Prostate gland (tissue), 2 donors: ENCODE measurements at regions not wholly inside any gene's neighbourhood (a gene's known extent, or its start where the extent isn't known, plus 50 kb on each side); places are given as distances from the start of the nearest gene placed in this dataset.
"Not testable (repeated sequence)": the region's sequence is repeated elsewhere in the genome, so short reads cannot be mapped to it uniquely, and the experiment has no call there.

Experiments used
- DNase-seq: peaks from one replicate; pipeline ENCODE4 v3.0.0-alpha.2; 2019; ENCODE audit warnings: low spot score
- H3K27ac ChIP-seq, 2 donors: fragments of 200-600 bp; sonication (generic); 2 replicates each; pipeline ENCODE4 v1.5.1; 2017 to 2019
- H3K27me3 ChIP-seq: fragments of 200-600 bp; sonication (generic); replicated peaks from 2 replicates; pipeline ENCODE4 v1.5.1; 2019; ENCODE audit not compliant: insufficient read depth
- H3K36me3 ChIP-seq, 2 donors: fragments of 200-600 bp; sonication (generic); 1 replicate in 1 of 2; 2 replicates in 1 of 2; pipeline versions ENCODE4 v1.5.1 to v1.8.1; 2017 to 2019
- H3K4me1 ChIP-seq: fragments of 200-600 bp; sonication (generic); replicated peaks from 2 replicates; pipeline ENCODE4 v1.5.1; 2019
- H3K4me3 ChIP-seq, 2 donors: fragments of 200-600 bp; sonication (generic); 2 replicates each; pipeline ENCODE4 v1.5.1; 2017 to 2019
- H3K9me3 ChIP-seq: fragments of 200-600 bp; sonication (generic); 2 replicates; pipeline ENCODE4 v1.5.1; 2017
- CTCF ChIP-seq, 4 experiments: fragments of 200-600 bp in 2 of 4; fragments of 450-650 bp in 2 of 4; sonication (generic) in 2 of 4; IDR thresholded peaks; 1 replicate in 3 of 4; 2 replicates in 1 of 4; pipeline ENCODE4 v1.5.1; 2016 to 2019; ENCODE audit warnings: antibody characterized with exemption in 4 of 4, mild to moderate bottlenecking in 2 of 4, moderate library complexity in 2 of 4
- POLR2A ChIP-seq: fragments of 450-650 bp; IDR thresholded peaks from one replicate; pipeline ENCODE4 v1.6.1; 2016; ENCODE audit warnings: antibody characterized with exemption, mild to moderate bottlenecking
- POLR2AphosphoS5 ChIP-seq: sonication (generic); formaldehyde crosslinking; IDR thresholded peaks from one replicate; pipeline ENCODE4 v1.6.1; 2017; ENCODE audit warnings: antibody characterized with exemption
- WGBS: methylation state at CpG from one replicate; pipeline ENCODE4 v1.1.5; 2018; 5-methylcytosine and 5-hydroxymethylcytosine counted together
- intact Hi-C: fragments of 100-400 bp; cut with DNase I; formaldehyde crosslinking; loops from one replicate; pipeline ENCODE4 v1.14.2; 2022

- Histone ChIP-seq H3K4me3 (no peak overlapping the region), H3K36me3 (no peaks in the 10 kb centered on the region), H3K27me3 (no peaks in the 10 kb centered on the region), H3K4me1 (no peaks in the 10 kb centered on the region), H3K9me3 (no peaks in the 10 kb centered on the region), H3K27ac (no peak overlapping the region)
- no peak for DNase-seq
- TF ChIP-seq CTCF (IDR thresholded peaks at IDR 0.05) (no peak), POLR2A (no peak), POLR2AphosphoS5 (no peak)
- WGBS, result 63% methylated on average over 3 of the region's 3 CpGs
- intact Hi-C loops, result no loop called here
Measured at GRCh38 chr13:104943331-104943730, 1592.1 kb downstream of the EFNB2 start.

GRCh38 chr13:104937881-104938280, 1597.6 kb downstream of the EFNB2 start:
- Histone ChIP-seq H3K27ac (no peak overlapping the region), H3K4me3 (no peak overlapping the region), H3K36me3 (no peaks in the 10 kb centered on the region), H3K27me3 (no peaks in the 10 kb centered on the region), H3K9me3 (no peaks in the 10 kb centered on the region), H3K4me1 (no peaks in the 10 kb centered on the region)
- intact Hi-C loops, result no loop called here
- no peak for DNase-seq
- WGBS, result 81% methylated on average over 7 of the region's 7 CpGs
- TF ChIP-seq POLR2AphosphoS5 (no peak), POLR2A (no peak), CTCF (IDR thresholded peaks at IDR 0.05) (no peak)

DNA sequence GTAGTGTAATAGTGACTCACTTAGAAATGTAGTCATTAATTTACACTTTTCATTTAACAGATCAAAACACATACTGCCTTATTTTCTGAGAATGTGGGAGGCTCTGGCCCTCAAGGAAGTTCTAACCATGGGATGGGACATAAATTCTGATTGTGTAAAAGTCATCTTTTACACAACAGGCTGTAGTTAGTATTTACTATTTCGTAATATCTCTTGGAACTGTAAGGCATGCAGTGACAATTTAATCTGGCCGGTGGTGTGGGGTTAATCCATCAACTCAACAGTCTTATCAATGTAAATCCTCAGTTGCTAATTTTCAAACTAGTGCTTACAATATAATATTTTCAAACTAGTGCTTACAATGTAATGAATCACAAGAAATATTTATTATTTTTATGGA, 1599.2 kb downstream of the EFNB2 start:
- intact Hi-C loops, result no loop called here
- H3K9me3 ChIP-seq, result no peaks in the 10 kb centered on the region
- no peak overlapping the region for H3K4me3 ChIP-seq
- H3K36me3 ChIP-seq, result no peaks in the 10 kb centered on the region
- TF ChIP-seq POLR2AphosphoS5 (no peak), CTCF (IDR thresholded peaks at IDR 0.05) (no peak), POLR2A (no peak)
- H3K4me1 ChIP-seq, result no peaks in the 10 kb centered on the region
- H3K27ac ChIP-seq, result no peak overlapping the region
- no peaks in the 10 kb centered on the region for H3K27me3 ChIP-seq
- DNase-seq, result no peak
- WGBS, result 75% methylated on average over 2 of the region's 2 CpGs

- DNase-seq, H3K4me3 ChIP-seq, H3K9me3 ChIP-seq, H3K27ac ChIP-seq, H3K4me1 ChIP-seq, H3K27me3 ChIP-seq, H3K36me3 ChIP-seq, intact Hi-C loops: not testable (repeated sequence)
- 88% methylated on average over 1 of the region's 1 CpG for WGBS
Measured at GRCh38 chr13:104920513-104920912, 1614.9 kb downstream of the EFNB2 start.

DNA sequence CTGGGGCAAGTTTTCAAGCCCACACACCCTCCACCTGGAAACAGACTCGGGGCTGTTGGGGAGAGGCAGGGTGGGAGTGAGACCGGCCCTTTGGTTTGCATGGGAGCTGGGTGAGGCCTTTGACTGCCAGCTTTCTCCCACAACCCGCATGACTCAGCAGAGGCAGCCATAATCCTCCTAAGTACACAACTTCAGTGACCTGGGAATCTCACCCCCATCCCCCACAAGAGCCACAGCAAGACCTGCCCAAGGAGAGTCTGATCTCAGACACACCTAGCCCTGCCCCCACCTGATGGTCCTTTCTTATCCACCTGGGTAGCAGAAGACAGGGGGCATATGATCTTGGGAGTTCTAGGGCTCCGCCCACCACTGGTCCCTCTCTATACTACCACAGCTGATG, 1615.4 kb downstream of the EFNB2 start:
- DNase-seq, result no peak
- TF ChIP-seq CTCF (IDR thresholded peaks at IDR 0.05) (no peak), POLR2A (no peak), POLR2AphosphoS5 (no peak)

More for the DNA sequence above, 1615.4 kb downstream of the EFNB2 start:
- Histone ChIP-seq H3K9me3 (no peaks in the 10 kb centered on the region), H3K36me3 (no peaks in the 10 kb centered on the region), H3K27ac (no peak overlapping the region), H3K4me1 (no peaks in the 10 kb centered on the region), H3K27me3 (no peaks in the 10 kb centered on the region), H3K4me3 (no peak overlapping the region)
- intact Hi-C loops, result no loop called here
- 83% methylated on average over 3 of the region's 4 CpGs for WGBS
